HCT116 (cell line): ENCODE measurements at regions not wholly inside any gene's neighbourhood (a gene's known extent, or its start where the extent isn't known, plus 50 kb on each side); places are given as distances from the start of the nearest gene placed in this dataset.

Experiments
- ATAC-seq: fragments of 200-7000 bp; cut with Tn5 transposase; 2 replicates; pipeline ENCODE4 v1.9.1; 2020; ENCODE audit warnings: mild to moderate bottlenecking, moderate library complexity
- BruUV-seq: library from RNA; stranded (reverse); fragments of 400-500 nt; replicated peaks from 2 replicates; lab custom pipeline; 2021; lab: Mats Ljungman, UMichigan
- CTCF ChIA-PET: fragments of 300-600 bp; sonication (Branson Sonifier 250); formaldehyde crosslinking; loops from one replicate; lab custom pipeline; 2021; ENCODE audit warnings: antibody characterized with exemption; lab: Charles Lee
- POLR2A ChIA-PET: fragments of 300-600, 350-600 bp; sonication (Branson Sonifier 250); formaldehyde crosslinking; loops from one replicate; lab custom pipeline; 2021; ENCODE audit warnings: antibody characterized with exemption; lab: Charles Lee
- RAD21 ChIA-PET, 2 experiments: fragments of 300-600 bp; sonication (Branson Sonifier 250); formaldehyde crosslinking; loops; one replicate each; lab custom pipeline; 2023; ENCODE audit warnings: low total read pairs in 2 of 2; ENCODE audit not compliant: uncharacterized antibody in 2 of 2, unreplicated experiment in 2 of 2, low non-redundant PET in 1 of 2; lab: Charles Lee
- DNase-seq: peaks from one replicate; pipeline ENCODE4 v3.0.0-alpha.2; 2010; ENCODE audit warnings: low read depth, low spot score
- H2AFZ ChIP-seq: fragments of 200-600 bp; shearing (Covaris generic), sonication (generic); 2 replicates; pipeline ENCODE4 v1.6.1; 2017; ENCODE audit warnings: low read depth, mixed run types, mixed read lengths, antibody characterized with exemption, low read length; ENCODE audit not compliant: poor library complexity, severe bottlenecking
- H3K27ac ChIP-seq: 2 replicates; pipeline ENCODE4 v1.5.1; 2012; ENCODE audit warnings: low read depth, low read length
- H3K27me3 ChIP-seq: fragments of 200-600 bp; sonication (generic); 2 replicates; pipeline ENCODE4 v1.6.1; 2016; ENCODE audit warnings: mixed run types, low read length, mixed read lengths; ENCODE audit not compliant: insufficient read depth
- H3K36me3 ChIP-seq, 2 experiments: fragments of 200-500 bp in 1 of 2; fragments of 200-600 bp in 1 of 2; sonication (Bioruptor generic) in 1 of 2; sonication (generic) in 1 of 2; 2 replicates each; pipeline versions ENCODE4 v1.5.1 to v1.6.1; 2014 to 2016; ENCODE audit warnings: low read length in 2 of 2, inconsistent platforms in 1 of 2, mixed read lengths in 1 of 2, mixed run types in 1 of 2; ENCODE audit not compliant: insufficient read depth in 2 of 2, control insufficient read depth in 1 of 2
- H3K4me1 ChIP-seq, 2 experiments: fragments of 200-600 bp in 1 of 2; sonication (generic) in 1 of 2; 2 replicates each; pipeline versions ENCODE4 v1.5.1 to v1.6.1; 2012 to 2017; ENCODE audit warnings: low read length in 2 of 2, inconsistent platforms in 1 of 2, mild to moderate bottlenecking in 1 of 2, mixed read lengths in 1 of 2, mixed run types in 1 of 2, moderate library complexity in 1 of 2; ENCODE audit not compliant: insufficient read depth in 2 of 2, control insufficient read depth in 1 of 2
- H3K4me2 ChIP-seq: fragments of 200-600 bp; sonication (generic); 2 replicates; pipeline ENCODE4 v1.6.1; 2017; ENCODE audit warnings: mixed run types, low read length, mixed read lengths
- H3K4me3 ChIP-seq, 2 experiments: fragments of 200-600 bp in 1 of 2; sonication (generic) in 1 of 2; replicated peaks in 1 of 2; 2 replicates each; pipeline ENCODE4 v1.5.1; 2011 to 2016; ENCODE audit warnings: low read length in 2 of 2, control low read depth in 1 of 2, low read depth in 1 of 2, mild to moderate bottlenecking in 1 of 2, mixed read lengths in 1 of 2, mixed run types in 1 of 2
- H3K79me2 ChIP-seq: fragments of 200-600 bp; sonication (generic); 2 replicates; pipeline ENCODE4 v1.6.1; 2017; ENCODE audit warnings: mild to moderate bottlenecking, mixed run types, low read length, moderate library complexity, mixed read lengths; ENCODE audit not compliant: insufficient read depth
- H3K9ac ChIP-seq: fragments of 200-600 bp; sonication (generic); 2 replicates; pipeline ENCODE4 v1.6.1; 2016; ENCODE audit warnings: low read length, mixed read lengths
- H3K9me2 ChIP-seq: fragments of 200-600 bp; sonication (generic), shearing (Covaris generic); 2 replicates; pipeline ENCODE4 v1.6.1; 2017; ENCODE audit warnings: mixed run types, mild to moderate bottlenecking, moderate library complexity; ENCODE audit not compliant: insufficient read depth
- H3K9me3 ChIP-seq, 2 experiments: fragments of 200-500 bp in 1 of 2; fragments of 200-600 bp in 1 of 2; sonication (Bioruptor generic) in 1 of 2; sonication (generic) in 1 of 2; 2 replicates each; pipeline ENCODE4 v1.6.1; 2014 to 2017; ENCODE audit warnings: low read length in 2 of 2, mixed read lengths in 2 of 2, inconsistent platforms in 1 of 2, low read depth in 1 of 2, mild to moderate bottlenecking in 1 of 2, mixed run types in 1 of 2, moderate library complexity in 1 of 2; ENCODE audit not compliant: control insufficient read depth in 1 of 2, insufficient read depth in 1 of 2
- H4K20me1 ChIP-seq: fragments of 200-600 bp; sonication (generic), shearing (Covaris generic); 2 replicates; pipeline ENCODE4 v1.6.1; 2017; ENCODE audit warnings: mixed run types, mild to moderate bottlenecking, moderate library complexity; ENCODE audit not compliant: insufficient read depth
- ATF3 ChIP-seq: IDR thresholded peaks from 2 replicates; pipeline ENCODE4 v1.6.1; 2012
- CBX3 ChIP-seq: IDR thresholded peaks from 2 replicates; pipeline ENCODE4 v1.6.1; 2012; ENCODE audit warnings: low read depth
- CEBPB ChIP-seq: IDR thresholded peaks from 2 replicates; pipeline ENCODE4 v1.6.1; 2012; ENCODE audit warnings: low read depth
- EZH2 ChIP-seq: fragments of 200-600 bp; sonication (generic); IDR thresholded peaks from 2 replicates; pipeline ENCODE4 v1.6.1; 2017; ENCODE audit warnings: antibody characterized with exemption, mixed run types
- EZH2phosphoT487 ChIP-seq: fragments of 200-600 bp; IDR thresholded peaks from 2 replicates; pipeline ENCODE4 v1.6.1; 2018; ENCODE audit warnings: antibody characterized with exemption, borderline replicate concordance
- FOSL1 ChIP-seq: IDR thresholded peaks from 2 replicates; pipeline ENCODE4 v1.6.1; 2012; ENCODE audit warnings: low read depth
- JUND ChIP-seq: IDR thresholded peaks from 2 replicates; pipeline ENCODE4 v1.6.1; 2012
- MAX ChIP-seq: IDR thresholded peaks from 2 replicates; pipeline ENCODE4 v1.6.1; 2012
- RAD21 ChIP-seq: IDR thresholded peaks from 2 replicates; pipeline ENCODE4 v1.6.1; 2012; ENCODE audit warnings: low read depth, mild to moderate bottlenecking
- REST ChIP-seq: IDR thresholded peaks from 2 replicates; pipeline ENCODE4 v1.6.1; 2012; ENCODE audit warnings: low read depth
- SIN3A ChIP-seq: IDR thresholded peaks from 2 replicates; pipeline ENCODE4 v1.6.1; 2012; ENCODE audit warnings: low read depth
- ZNF274 ChIP-seq: fragments of 200-500 bp; sonication (Bioruptor generic); IDR thresholded peaks from 2 replicates; pipeline ENCODE4 v1.6.1; 2014; ENCODE audit warnings: mild to moderate bottlenecking, low read depth, low read length, inconsistent platforms
- intact Hi-C: fragments of 100-400 bp; cut with micrococcal nuclease; formaldehyde crosslinking; loops from 2 replicates; pipeline ENCODE4 v1.10.0; 2022

GRCh38 chr4:144298519-144298918, 158.0 kb upstream of the GYPA start:
- ATAC-seq (no peak), DNase-seq (no peak)
- Histone ChIP-seq H3K27ac (no peak overlapping the region), H2AFZ (no peak overlapping the region), H3K9me2 (no peaks in the 10 kb centered on the region), H4K20me1 (no peaks in the 10 kb centered on the region), H3K4me3 (no peak overlapping the region), H3K4me2 (no peak overlapping the region), H3K36me3 (no peaks in the 10 kb centered on the region), H3K9me3 (no peaks in the 10 kb centered on the region), H3K4me1 (no peaks in the 10 kb centered on the region), H3K27me3 (no peaks in the 10 kb centered on the region), H3K79me2 (no peaks in the 10 kb centered on the region), H3K9ac (no peak overlapping the region)
- BruUV-seq: no TSS peak
- POLR2A ChIA-PET: no interaction called here
- RAD21 ChIA-PET: no interaction called here
- TF ChIP-seq EZH2phosphoT487: no peak
- CTCF ChIA-PET: no interaction called here
- intact Hi-C loops: no loop called here

GRCh38 chr4:144300616-144301015, 160.1 kb upstream of the GYPA start:
- Histone ChIP-seq H3K36me3 (no peaks in the 10 kb centered on the region), H3K4me3 (no peak overlapping the region), H3K4me1 (no peaks in the 10 kb centered on the region), H4K20me1 (no peaks in the 10 kb centered on the region), H3K79me2 (no peaks in the 10 kb centered on the region), H3K4me2 (no peak overlapping the region), H3K9ac (no peak overlapping the region), H2AFZ (no peak overlapping the region), H3K9me2 (no peaks in the 10 kb centered on the region), H3K27ac (no peak overlapping the region), H3K27me3 (no peaks in the 10 kb centered on the region), H3K9me3 (no peaks in the 10 kb centered on the region)
- TF ChIP-seq ZNF274 (no peak), JUND (no peak), CEBPB (no peak), MAX (no peak), CBX3 (no peak), EZH2 (no peak), ATF3 (no peak), SIN3A (no peak), RAD21 (no peak), FOSL1 (no peak), REST (no peak)
- no TSS peak for BruUV-seq
- ATAC-seq (no peak), DNase-seq (no peak)
- CTCF ChIA-PET: no interaction called here
- POLR2A ChIA-PET: no interaction called here
- intact Hi-C loops: no loop called here
- RAD21 ChIA-PET: no interaction called here
